GM21515 (cell line): ENCODE measurements at regions not wholly inside any gene's neighbourhood (a gene's known extent, or its start where the extent isn't known, plus 50 kb on each side); places are given as distances from the start of the nearest gene placed in this dataset.
"Not testable (repeated sequence)": the region's sequence is repeated elsewhere in the genome, so short reads cannot be mapped to it uniquely, and the experiment has no call there.

Source experiments
- ATAC-seq: cut with Tn5 transposase; IDR thresholded peaks from one replicate; pipeline ENCODE4 v1.9.1; 2021; ENCODE audit not compliant: unreplicated experiment

DNA sequence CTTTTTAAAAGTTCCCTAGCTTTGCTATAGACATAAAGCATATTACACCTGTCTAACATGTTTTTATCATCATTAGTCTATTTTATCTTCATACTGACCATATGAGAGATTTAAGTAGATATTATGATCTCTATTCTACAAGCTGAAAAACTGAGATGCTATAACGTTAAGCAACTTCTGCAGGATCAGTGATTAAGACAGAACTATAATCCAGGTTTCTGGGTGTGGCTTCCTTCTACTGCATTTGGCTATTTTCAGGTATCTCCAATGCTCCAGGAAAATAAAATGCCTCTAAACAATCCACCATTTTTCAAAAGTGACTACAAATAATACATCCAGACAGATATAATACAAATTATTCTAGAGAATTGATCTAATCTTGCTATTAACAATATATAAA lies 53.4 kb downstream of the RGS2 start:
- no peak for ATAC-seq

DNA sequence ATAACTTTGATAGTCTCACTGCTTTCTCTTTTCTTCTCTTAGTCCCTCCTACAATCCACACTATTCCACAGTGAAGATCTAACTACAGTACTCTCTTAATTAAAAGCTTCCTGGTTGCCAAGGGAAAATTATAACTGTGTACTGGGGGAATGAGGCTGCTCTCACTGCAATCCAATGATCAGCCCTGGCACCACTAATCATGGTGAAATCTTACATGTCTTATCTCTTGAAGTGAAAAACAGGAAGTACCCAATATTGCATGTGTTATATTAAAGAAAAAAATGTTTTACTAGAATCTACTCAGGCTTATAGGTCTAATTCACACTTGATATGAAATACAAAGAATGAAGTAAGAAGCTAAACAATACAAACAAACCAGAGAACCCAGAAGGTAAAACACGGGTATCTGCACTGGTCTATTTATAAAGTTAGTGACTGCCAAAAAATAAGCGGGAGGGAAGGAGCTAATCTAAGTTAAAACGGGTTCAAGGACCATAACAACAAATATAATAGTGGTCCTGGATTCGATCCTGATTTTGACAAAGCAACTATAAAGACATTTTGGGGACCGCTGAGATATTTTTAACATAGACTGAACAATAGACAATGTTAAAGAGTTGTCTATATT lies 57.5 kb downstream of the RGS2 start:
- no peak for ATAC-seq

DNA sequence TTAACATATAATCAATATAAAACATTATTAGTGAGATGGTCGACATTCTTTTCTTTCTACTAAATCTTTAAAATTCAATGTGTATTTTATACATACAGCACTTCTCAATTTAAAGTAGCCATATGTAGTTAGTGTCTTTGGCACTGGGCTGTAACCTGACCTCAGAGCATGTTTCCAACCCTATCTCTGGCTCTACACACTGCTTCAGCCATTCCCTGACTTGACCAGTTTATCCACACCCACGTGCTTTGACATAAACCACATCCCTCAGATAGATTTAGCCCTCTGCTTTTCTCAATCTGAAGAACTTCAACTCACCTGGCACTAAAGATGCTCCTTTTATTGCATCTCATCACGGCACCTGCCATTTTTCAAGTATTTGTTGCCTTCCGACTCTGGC lies 58.3 kb downstream of the RGS2 start:
- ATAC-seq, result no peak

DNA sequence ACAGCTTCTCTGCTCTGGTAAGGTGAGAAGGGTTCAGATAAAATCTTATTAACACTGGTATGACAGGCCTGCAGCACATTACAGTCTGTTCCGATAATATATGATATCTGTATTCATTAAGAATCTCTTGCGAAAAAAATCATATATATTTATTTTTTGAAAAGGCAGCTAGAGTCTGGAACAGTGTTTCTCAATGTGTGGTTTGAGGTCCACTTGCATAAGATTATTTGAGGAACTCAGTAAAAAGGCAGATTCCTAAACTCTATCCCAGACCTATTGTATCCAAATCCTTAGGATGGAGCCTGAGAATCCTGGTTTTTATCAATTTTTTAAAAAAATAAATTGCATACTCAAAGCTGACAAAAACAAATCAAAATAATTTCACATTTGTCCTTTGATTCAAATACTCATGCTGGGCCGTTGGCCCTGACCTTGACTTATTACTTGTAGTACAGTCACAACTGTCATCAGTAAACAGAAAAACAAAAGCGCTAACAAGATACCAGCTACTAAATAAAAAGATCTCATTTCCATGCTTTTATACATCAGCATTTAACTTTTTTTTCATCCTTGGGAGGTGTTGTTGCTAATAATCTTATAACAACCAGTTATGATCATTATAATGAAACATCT lies 60.6 kb downstream of the RGS2 start:
- no peak for ATAC-seq

DNA sequence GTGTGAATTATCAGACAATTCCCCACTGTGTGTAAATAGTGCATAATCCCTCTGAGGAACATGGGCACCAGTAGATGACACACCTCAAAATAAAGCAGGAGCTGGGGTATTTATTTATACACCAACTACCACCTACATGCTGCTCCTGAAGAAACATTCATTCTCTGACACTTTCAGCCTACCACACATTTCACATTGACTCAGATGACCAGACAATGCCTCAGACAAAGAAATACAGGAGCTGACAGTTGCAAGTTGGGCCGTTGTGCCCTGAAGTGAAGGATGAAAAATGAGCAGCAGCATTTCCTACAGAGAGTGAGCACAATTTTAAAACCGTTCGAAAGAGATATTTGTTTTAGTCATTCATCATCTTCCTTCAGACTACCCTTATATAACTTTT lies 63.2 kb downstream of the RGS2 start:
- no peak for ATAC-seq

DNA sequence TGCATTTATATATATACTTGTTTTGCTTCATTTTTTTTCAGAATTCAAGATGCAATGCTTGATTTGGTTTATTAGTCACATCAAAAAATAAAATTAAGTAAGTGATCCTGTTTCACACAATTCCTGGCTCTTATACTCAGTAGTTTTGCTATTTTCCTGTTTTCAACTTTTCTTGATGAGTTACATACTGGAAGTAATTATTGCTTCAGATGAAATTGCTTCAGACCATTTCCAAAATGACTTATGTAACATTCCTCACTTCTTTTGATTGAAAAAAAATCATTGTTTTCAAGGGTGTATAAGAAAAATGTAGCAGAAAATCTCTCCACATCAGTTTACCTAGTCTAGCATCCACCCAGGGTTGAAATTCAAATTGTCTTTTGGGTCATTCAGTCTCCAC lies 65.0 kb downstream of the RGS2 start:
- no peak for ATAC-seq

DNA sequence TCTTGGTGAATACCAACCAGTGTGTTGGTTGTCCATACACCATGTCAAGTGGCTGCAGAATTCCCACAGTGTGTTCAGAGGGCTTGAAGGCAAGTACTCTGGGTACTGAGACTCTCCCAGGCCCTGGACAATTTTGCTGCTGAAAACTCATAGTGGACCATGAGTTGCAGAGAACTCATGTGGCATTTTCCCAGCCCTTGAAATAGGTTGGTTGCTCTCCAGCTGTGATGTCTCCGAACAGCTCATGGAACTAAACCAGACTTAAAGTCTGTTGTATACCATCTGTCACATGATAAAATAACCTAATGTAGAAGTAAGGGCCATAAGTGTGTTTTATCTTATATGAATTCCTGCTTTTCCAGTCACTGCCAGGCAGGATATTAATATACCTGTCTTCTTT lies 67.8 kb downstream of the RGS2 start:
- no peak for ATAC-seq

DNA sequence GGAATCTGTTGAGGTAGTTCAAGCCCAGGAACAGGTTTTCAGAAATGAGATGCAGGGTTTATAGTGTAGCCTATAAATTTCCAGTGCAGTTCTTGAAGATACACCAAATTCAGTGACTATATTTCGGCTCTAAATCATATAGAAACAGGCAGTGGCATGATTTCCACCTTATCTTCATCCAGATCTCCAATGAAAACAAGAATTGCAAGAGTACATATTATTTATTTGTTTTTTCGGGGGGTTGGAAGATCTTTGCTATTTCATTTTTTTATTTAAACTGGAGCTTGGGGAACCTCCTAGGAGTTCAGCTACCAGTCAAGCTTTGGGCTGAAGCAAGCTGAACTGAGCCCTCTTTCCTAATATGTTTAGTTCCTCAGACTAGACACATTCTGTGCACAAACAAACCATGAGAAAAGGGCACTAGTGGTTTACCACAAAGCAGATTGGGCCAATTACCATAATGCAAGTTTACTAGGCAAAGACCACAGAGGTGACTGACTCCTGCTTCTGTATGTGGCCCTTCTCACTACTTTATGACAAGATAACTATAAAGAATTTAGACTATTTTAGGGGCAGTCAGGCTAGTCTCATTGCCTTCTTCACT lies 68.5 kb downstream of the RGS2 start:
- no peak for ATAC-seq

- no peak for ATAC-seq
These were observed 69.4 kb downstream of the RGS2 start for GRCh38 chr1:192878249-192878648.

- no peak for ATAC-seq
These were observed 70.6 kb downstream of the RGS2 start for GRCh38 chr1:192879406-192879805.

GRCh38 chr1:192880231-192880630 lies 71.4 kb downstream of the RGS2 start:
- ATAC-seq, result no peak

- ATAC-seq, result no peak
These were observed 75.4 kb downstream of the RGS2 start for GRCh38 chr1:192884241-192884640.

DNA sequence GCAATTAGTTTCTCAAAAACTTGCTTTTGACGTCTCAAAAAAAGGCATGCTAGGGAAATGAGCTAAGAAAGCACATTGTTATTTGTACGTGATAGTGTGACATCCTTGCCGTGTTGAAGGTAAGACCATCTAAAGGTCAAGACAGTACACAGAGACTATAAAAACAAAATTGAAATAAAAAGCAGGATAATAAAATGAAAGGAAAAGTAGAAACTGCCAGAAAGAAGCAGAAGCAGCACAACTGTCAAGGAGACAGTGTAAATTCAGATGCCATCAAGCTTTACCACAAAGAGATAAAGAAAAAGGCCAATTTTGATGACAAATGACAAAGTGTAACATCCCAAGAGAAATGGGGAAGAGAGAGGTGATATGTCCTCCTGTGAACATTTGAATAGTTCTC lies 76.5 kb downstream of the RGS2 start:
- ATAC-seq, result not testable (repeated sequence)

DNA sequence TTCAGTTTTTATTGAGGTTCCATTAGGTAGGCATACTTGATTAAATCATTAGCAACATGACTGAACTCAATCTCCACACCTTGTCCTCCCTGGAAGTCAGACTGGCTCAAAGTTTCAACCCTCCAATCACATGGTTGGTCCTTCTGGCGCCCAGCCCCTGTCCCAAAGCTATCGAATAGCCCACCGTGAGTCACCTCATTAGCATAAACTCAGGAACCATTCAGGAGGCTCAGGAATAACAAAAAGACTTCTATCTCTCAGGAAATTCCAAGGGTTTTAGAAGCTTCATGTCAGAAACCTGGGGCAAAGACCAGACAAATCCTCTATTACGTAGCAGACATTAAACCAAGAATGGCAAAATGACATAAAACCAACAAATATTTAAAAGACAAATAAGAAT lies 78.6 kb downstream of the RGS2 start:
- ATAC-seq, result no peak

GRCh38 chr1:192888574-192888973 lies 79.7 kb downstream of the RGS2 start:
- no peak for ATAC-seq

DNA sequence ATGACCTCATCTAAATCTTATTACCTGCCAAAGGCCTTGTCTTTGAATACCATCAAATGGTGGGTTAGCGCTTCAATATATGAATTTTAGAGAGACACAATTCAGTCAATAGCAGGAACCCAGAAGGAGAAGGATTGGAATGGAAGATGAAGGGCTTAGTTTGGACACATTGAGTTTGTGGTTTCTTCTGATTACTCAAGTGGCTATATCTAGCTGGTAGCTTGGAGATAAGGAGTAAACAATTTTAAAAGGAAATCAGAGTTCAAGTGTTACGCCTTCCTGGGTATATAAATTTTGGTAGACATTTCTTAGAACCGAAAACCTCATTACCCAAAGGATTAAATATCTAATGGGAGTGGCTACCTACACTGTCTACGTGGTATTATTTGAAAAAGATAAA lies 80.2 kb downstream of the RGS2 start:
- no peak for ATAC-seq

DNA sequence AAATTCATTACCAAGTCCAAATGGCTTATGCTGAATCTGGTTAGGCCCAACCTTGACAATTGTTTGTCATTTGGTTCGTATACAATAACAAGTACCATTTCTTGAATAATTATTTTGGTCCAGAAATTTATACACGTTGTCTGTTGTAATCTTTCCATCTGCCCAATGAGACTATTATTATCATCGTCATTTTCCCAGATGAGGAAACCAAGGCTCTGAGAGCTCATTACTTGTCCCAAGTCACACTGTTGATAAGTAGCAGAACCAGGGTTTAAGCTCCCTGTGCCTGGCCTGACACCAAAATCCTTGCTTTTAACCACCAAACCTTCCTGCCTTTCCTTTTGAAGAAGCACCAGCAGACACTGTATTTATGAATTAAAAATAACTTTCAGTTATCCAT lies 81.3 kb downstream of the RGS2 start:
- ATAC-seq, result no peak

- no peak for ATAC-seq
These were observed 84.1 kb downstream of the RGS2 start for GRCh38 chr1:192892934-192893333.

- ATAC-seq, result not testable (repeated sequence)
These were observed 86.6 kb downstream of the RGS2 start for GRCh38 chr1:192895487-192895886.

- no peak for ATAC-seq
These were observed 87.5 kb downstream of the RGS2 start for GRCh38 chr1:192896376-192896775.

DNA sequence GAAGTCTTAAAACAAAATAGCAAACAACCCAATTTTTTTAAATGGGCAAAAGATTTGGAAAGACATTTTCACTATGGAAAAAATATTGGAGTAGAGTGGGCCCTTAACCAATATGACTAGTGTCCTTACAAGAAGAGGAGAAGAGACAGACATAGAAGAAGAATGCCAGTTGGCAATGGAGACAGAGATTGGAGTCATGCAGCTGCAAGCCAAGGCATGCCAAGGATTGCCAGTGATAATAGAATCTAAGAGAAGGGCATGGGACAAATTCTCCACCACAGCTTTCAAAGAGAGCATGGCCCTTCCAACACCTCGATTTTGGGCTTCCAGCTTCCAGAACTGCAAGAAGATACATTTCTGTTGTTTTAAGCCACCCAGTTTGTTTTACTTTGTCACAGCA lies 92.7 kb downstream of the RGS2 start:
- no peak for ATAC-seq

DNA sequence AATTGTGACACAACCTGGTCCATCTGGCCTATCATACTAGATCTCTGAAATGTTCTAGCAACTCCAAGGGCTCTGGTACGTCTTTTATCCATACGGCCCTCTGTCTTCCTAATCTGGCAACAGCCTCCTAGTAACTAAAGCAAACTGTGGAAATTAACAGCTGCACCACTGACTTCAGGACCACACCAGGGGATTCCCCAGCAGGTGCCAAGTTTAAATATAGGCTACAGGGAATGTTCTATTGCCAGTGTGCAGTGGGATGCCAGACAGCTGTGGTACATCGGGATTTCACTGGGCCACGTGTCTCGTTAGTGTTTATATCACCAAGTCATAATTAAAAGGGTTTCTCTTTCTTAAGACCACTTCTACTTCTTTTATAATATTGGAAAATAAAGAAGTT lies 94.3 kb downstream of the RGS2 start:
- ATAC-seq, result no peak

- no peak for ATAC-seq
These were observed 95.6 kb downstream of the RGS2 start for GRCh38 chr1:192904438-192904895.
